WTC11 (cell line): ENCODE measurements at regions not wholly inside any gene's neighbourhood (a gene's known extent, or its start where the extent isn't known, plus 50 kb on each side); places are given as distances from the start of the nearest gene placed in this dataset.

ENCODE experiments used
- ATAC-seq: fragments of 200-7000 bp; cut with Tn5 transposase; 2 replicates; pipeline ENCODE4 v1.10.0; 2021; ENCODE audit warnings: mild to moderate bottlenecking, moderate library complexity
- CTCF ChIA-PET: fragments of 300-600 bp; sonication (Branson Sonifier 250); formaldehyde crosslinking; loops from one replicate; lab custom pipeline; 2021; ENCODE audit warnings: antibody characterized with exemption; lab: Charles Lee
- POLR2A ChIA-PET: fragments of 350-600 bp; sonication (Branson Sonifier 250); formaldehyde crosslinking; loops from one replicate; lab custom pipeline; 2021; ENCODE audit warnings: antibody characterized with exemption; lab: Charles Lee
- DNase-seq: peaks from one replicate; pipeline ENCODE4 v3.0.0; 2021; ENCODE audit warnings: low spot score
- H3K27ac Mint-ChIP-seq: 2 replicates; pipeline ENCODE4 v1.8.0; 2021; ENCODE audit warnings: mixed read lengths
- H3K27me3 Mint-ChIP-seq: 2 replicates; pipeline ENCODE4 v1.8.0; 2021; ENCODE audit warnings: low read depth, mild to moderate bottlenecking, moderate library complexity, mixed read lengths
- H3K36me3 Mint-ChIP-seq: 2 replicates; pipeline ENCODE4 v1.8.0; 2021; ENCODE audit warnings: mixed read lengths
- H3K4me1 Mint-ChIP-seq: 2 replicates; pipeline ENCODE4 v1.8.0; 2022; ENCODE audit warnings: mixed read lengths
- H3K4me3 Mint-ChIP-seq: 2 replicates; pipeline ENCODE4 v1.8.0; 2021; ENCODE audit warnings: mild to moderate bottlenecking, moderate library complexity, mixed read lengths
- H3K9me3 Mint-ChIP-seq: 2 replicates; pipeline ENCODE4 v1.8.0; 2021; ENCODE audit warnings: mixed read lengths
- AFF4 ChIP-seq: sonication (generic); formaldehyde crosslinking; IDR thresholded peaks from 2 replicates; pipeline ENCODE4 v1.8.1; 2023; ENCODE audit warnings: mild to moderate bottlenecking, missing genetic modification reagents, borderline replicate concordance
- ATF6 ChIP-seq: sonication (generic); formaldehyde crosslinking; IDR thresholded peaks from 2 replicates; pipeline ENCODE4 v1.8.1; 2023; ENCODE audit warnings: mild to moderate bottlenecking, missing genetic modification reagents
- CDX4 ChIP-seq: fragments of 250-450 bp; sonication (Bioruptor Pico); IDR thresholded peaks from 2 replicates; pipeline ENCODE4 v1.9.0; 2021; ENCODE audit warnings: moderate library complexity, mild to moderate bottlenecking, inconsistent platforms, borderline replicate concordance
- E2F1 ChIP-seq: sonication (generic); formaldehyde crosslinking; IDR thresholded peaks from 2 replicates; pipeline ENCODE4 v1.8.0; 2022; ENCODE audit warnings: mild to moderate bottlenecking, missing genetic modification reagents
- E2F5 ChIP-seq: sonication (generic); formaldehyde crosslinking; IDR thresholded peaks from 2 replicates; pipeline ENCODE4 v1.8.1; 2022; ENCODE audit warnings: mild to moderate bottlenecking, moderate library complexity, missing genetic modification reagents
- FOXK1 ChIP-seq: sonication (generic); formaldehyde crosslinking; IDR thresholded peaks from 2 replicates; pipeline ENCODE4 v1.8.0; 2022; ENCODE audit warnings: mild to moderate bottlenecking, moderate library complexity, missing genetic modification reagents
- FOXP4 ChIP-seq: sonication (generic); formaldehyde crosslinking; IDR thresholded peaks from 2 replicates; pipeline ENCODE4 v1.8.0; 2022; ENCODE audit warnings: mild to moderate bottlenecking, missing genetic modification reagents
- GABPB1 ChIP-seq: sonication (generic); formaldehyde crosslinking; IDR thresholded peaks from 2 replicates; pipeline ENCODE4 v1.8.1; 2023; ENCODE audit warnings: mild to moderate bottlenecking, missing genetic modification reagents
- IRF2 ChIP-seq: sonication (generic); formaldehyde crosslinking; IDR thresholded peaks from 2 replicates; pipeline ENCODE4 v1.8.0; 2022; ENCODE audit warnings: low read depth, missing genetic modification reagents, borderline replicate concordance
- PREB ChIP-seq: sonication (generic); formaldehyde crosslinking; IDR thresholded peaks from 2 replicates; pipeline ENCODE4 v1.8.1; 2022; ENCODE audit warnings: mild to moderate bottlenecking, missing genetic modification reagents, moderate library complexity, borderline replicate concordance
- PRRX2 ChIP-seq: fragments of 250-450 bp; sonication (Bioruptor Pico); IDR thresholded peaks from 2 replicates; pipeline ENCODE4 v1.8.0; 2021; ENCODE audit warnings: mild to moderate bottlenecking
- SOX15 ChIP-seq: fragments of 250-450 bp; sonication (Bioruptor Pico); IDR thresholded peaks from 2 replicates; pipeline ENCODE4 v1.9.0; 2021; ENCODE audit warnings: mild to moderate bottlenecking
- TP53 ChIP-seq: sonication (generic); formaldehyde crosslinking; IDR thresholded peaks from 2 replicates; pipeline ENCODE4 v1.8.1; 2023; ENCODE audit warnings: mild to moderate bottlenecking, missing genetic modification reagents
- USF2 ChIP-seq: sonication (generic); formaldehyde crosslinking; IDR thresholded peaks from 2 replicates; pipeline ENCODE4 v1.8.1; 2023; ENCODE audit warnings: mild to moderate bottlenecking, missing genetic modification reagents, moderate library complexity
- ZNF138 ChIP-seq: sonication (generic); formaldehyde crosslinking; conservative IDR thresholded peaks from 2 replicates; pipeline ENCODE4 v1.8.1; 2022; ENCODE audit warnings: mild to moderate bottlenecking, moderate library complexity, missing genetic modification reagents
- ZNF232 ChIP-seq: sonication (generic); formaldehyde crosslinking; IDR thresholded peaks from 2 replicates; pipeline ENCODE4 v1.8.0; 2022; ENCODE audit warnings: mild to moderate bottlenecking, missing genetic modification reagents
- ZNF281 ChIP-seq: sonication (generic); formaldehyde crosslinking; IDR thresholded peaks from 2 replicates; pipeline ENCODE4 v1.8.0; 2023; ENCODE audit warnings: mild to moderate bottlenecking, missing genetic modification reagents

- H3K36me3 Mint-ChIP-seq = no peaks in the 10 kb centered on the region
- CTCF ChIA-PET = interaction anchor here (0.5 kb wide), 1 partner anchor 317 kb away, joined by 3 read pairs; no protein-coding TSS in a partner anchor
- no peak for TF ChIP-seq FOXK1 (CRISPR knock-in tag)
- TF ChIP-seq SOX15 = no peak
- no peak for TF ChIP-seq ZNF281 (CRISPR knock-in tag)
- no peak for TF ChIP-seq E2F1 (CRISPR knock-in tag)
- TF ChIP-seq GABPB1 (CRISPR knock-in tag) = no peak
- no peak for TF ChIP-seq FOXP4 (CRISPR knock-in tag)
- TF ChIP-seq ZNF232 (CRISPR knock-in tag) = no peak
- TF ChIP-seq ATF6 (CRISPR knock-in tag) = no peak
- TF ChIP-seq, all 79 proteins: peak for 0
- Mint-ChIP-seq H3K27ac (no peak overlapping the region; the same call in 1 of the 2 replicates), H3K4me1 (no peaks in the 10 kb centered on the region; the same call in 1 of the 2 replicates), H3K27me3 (no peaks in the 10 kb centered on the region), H3K4me3 (no peak overlapping the region), H3K9me3 (peaks cover 10% of the 10 kb centered on the region)
- POLR2A ChIA-PET = no interaction called here
- DNase-seq (no peak), ATAC-seq (no peak)
These were observed 74.3 kb upstream of the NPY2R start for GRCh38 chr4:155134136-155134535.

- no peak for ATAC-seq
- H3K4me3 Mint-ChIP-seq = no peak overlapping the region
- CTCF ChIA-PET = no interaction called here
- TF ChIP-seq PRRX2 (CRISPR knock-in tag) = no peak
- no peak for TF ChIP-seq IRF2
- no peak for TF ChIP-seq AFF4 (CRISPR knock-in tag)
- TF ChIP-seq CDX4 (CRISPR knock-in tag) = no peak
- no peak for TF ChIP-seq ZNF138 (CRISPR knock-in tag)
- no peak for TF ChIP-seq E2F5
- TF ChIP-seq PREB = no peak
- no peak for TF ChIP-seq TP53 (CRISPR knock-in tag)
- no peak for TF ChIP-seq USF2
These were observed 67.5 kb upstream of the NPY2R start for GRCh38 chr4:155140889-155141288.

More at GRCh38 chr4:155140889-155141288, 67.5 kb upstream of the NPY2R start:
- H3K27ac Mint-ChIP-seq = no peak overlapping the region; the same call in 1 of the 2 replicates
- 0 out of 2 replicates have a peak, but pooled peaks cover 4% of the 10 kb centered on the region for H3K4me1 Mint-ChIP-seq
- DNase-seq = no peak
- no peaks in the 10 kb centered on the region for H3K9me3 Mint-ChIP-seq
- POLR2A ChIA-PET = no interaction called here
- H3K27me3 Mint-ChIP-seq = no peaks in the 10 kb centered on the region
- H3K36me3 Mint-ChIP-seq = no peaks in the 10 kb centered on the region
